ENCODE measurements at regions not wholly inside any gene's neighbourhood (a gene's known extent, or its start where the extent isn't known, plus 50 kb on each side); places are given as distances from the start of the nearest gene placed in this dataset.

DNA sequence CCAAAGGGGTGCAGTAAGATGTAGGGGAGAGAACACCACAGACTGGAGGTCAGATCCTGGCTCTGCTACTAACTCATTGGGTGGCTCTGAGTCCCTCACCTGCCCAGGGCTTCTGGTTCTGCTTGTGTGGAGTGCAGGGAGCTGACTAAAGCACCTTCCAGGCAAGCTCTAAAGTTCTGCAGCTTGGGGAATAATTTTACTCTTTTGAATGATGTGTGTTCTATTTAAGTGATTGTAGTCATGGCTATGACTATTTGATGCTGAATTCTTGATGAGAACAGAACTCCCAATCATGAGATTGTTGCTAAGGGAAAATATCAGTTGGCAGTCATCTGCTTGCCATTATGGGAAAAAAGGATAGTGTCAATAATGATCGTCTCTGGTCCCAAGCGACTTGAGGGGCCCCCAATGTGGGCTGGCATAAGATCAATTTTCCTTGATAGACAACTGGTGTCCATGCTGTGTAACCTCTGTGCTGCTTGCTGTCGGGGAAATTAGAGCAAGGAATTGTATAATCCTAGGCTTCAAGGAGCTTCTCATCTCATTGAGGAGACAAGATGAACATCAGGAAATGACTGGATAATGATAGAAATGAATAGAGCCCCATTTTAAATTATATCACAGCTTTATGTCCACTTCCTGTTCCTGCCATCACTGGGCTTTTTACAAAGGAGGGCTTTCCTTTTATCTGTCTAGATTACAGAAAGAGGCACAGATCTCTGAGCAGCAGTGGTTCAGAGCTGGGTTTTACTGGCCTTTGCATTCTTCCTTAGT, 131.7 kb downstream of the SLC4A3 start:
- Histone ChIP-seq H3K9ac (ENCODE audit: insufficient read depth, low read depth, low read length) (no peak overlapping the region), H3K4me1 (ENCODE audit: insufficient read depth, low read length) (no peaks in the 10 kb centered on the region), H3K4me3 (replicated peaks in 1 of 3; ENCODE audit: insufficient read depth in 1 of 3, low read depth in 2 of 3, low read length in 3 of 3) (no peak overlapping the region), H3K9me3 (ENCODE audit: low read length) (no peaks in the 10 kb centered on the region), H2AFZ (ENCODE audit: low read length) (no peak overlapping the region), H4K20me1 (ENCODE audit: insufficient read depth, low read length) (no peaks in the 10 kb centered on the region), H3K79me2 (ENCODE audit: insufficient read depth, low read length) (no peaks in the 10 kb centered on the region), H3K27me3 (ENCODE audit: control insufficient read depth in 1 of 2, insufficient read depth in 2 of 2, low read length in 2 of 2) (peaks cover 0 to 2% of the 10 kb centered on the region in 2 experiments; a peak in 1 of 5 replicates), H3K4me2 (ENCODE audit: low read depth, low read length) (no peak overlapping the region), H3K36me3 (replicated peaks in 1 of 2; ENCODE audit: control insufficient read depth in 1 of 2, insufficient read depth in 2 of 2, low read length in 2 of 2) (no peaks in the 10 kb centered on the region), H3K27ac (ENCODE audit: extremely low read length, insufficient read depth, low read length) (no peak overlapping the region)
- DNase-seq (ENCODE audit: low spot score) = no peak
- in situ Hi-C loops (cut with HindIII; ENCODE audit: extremely low pct_ligation_motif_present, low pct_unique_long_range_greater_than_20kb) (no loop called here), intact Hi-C loops (cut with micrococcal nuclease; ENCODE audit: unreplicated experiment) (no loop called here)
- no peak for ATAC-seq
- no TSS peak for BruUV-seq (replicated peaks)
- POLR2A ChIA-PET = no interaction called here
- no peak for FAIRE-seq
- CTCF ChIA-PET (ENCODE audit: low intra/inter-chr PET ratio, low total read pairs) = no interaction called here
- WGBS (ENCODE audit: low lambda C conversion rate) = 2% methylated on average over 3 of the region's 3 CpGs
- TF ChIP-seq ZNF20 (CRISPR knock-in tag; IDR thresholded peaks at IDR 0.05) = no peak
- TF ChIP-seq CREB1 (IDR thresholded peaks at IDR 0.05) = no peak
- TF ChIP-seq CREB1 (CRISPR knock-in tag; IDR thresholded peaks at IDR 0.05) = no peak
- TF ChIP-seq, protein P1, sequence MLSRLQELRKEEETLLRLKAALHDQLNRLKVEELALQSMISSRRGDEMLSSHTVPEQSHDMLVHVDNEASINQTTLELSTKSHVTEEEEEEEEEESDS (CRISPR knock-in tag; IDR thresholded peaks at IDR 0.05; ENCODE audit: borderline replicate concordance) = no peak
- TF ChIP-seq, protein P2, sequence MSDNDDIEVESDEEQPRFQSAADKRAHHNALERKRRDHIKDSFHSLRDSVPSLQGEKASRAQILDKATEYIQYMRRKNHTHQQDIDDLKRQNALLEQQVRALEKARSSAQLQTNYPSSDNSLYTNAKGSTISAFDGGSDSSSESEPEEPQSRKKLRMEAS (IDR thresholded peaks at IDR 0.05) = no peak
- no peak for TF ChIP-seq REL (CRISPR knock-in tag; conservative IDR thresholded peaks at IDR 0.05)
- TF ChIP-seq, protein P3, sequence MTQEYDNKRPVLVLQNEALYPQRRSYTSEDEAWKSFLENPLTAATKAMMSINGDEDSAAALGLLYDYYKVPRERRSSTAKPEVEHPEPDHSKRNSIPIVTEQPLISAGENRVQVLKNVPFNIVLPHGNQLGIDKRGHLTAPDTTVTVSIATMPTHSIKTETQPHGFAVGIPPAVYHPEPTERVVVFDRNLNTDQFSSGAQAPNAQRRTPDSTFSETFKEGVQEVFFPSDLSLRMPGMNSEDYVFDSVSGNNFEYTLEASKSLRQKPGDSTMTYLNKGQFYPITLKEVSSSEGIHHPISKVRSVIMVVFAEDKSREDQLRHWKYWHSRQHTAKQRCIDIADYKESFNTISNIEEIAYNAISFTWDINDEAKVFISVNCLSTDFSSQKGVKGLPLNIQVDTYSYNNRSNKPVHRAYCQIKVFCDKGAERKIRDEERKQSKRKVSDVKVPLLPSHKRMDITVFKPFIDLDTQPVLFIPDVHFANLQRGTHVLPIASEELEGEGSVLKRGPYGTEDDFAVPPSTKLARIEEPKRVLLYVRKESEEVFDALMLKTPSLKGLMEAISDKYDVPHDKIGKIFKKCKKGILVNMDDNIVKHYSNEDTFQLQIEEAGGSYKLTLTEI (CRISPR knock-in tag; conservative IDR thresholded peaks at IDR 0.05) = no peak
- TF ChIP-seq, protein P4, sequence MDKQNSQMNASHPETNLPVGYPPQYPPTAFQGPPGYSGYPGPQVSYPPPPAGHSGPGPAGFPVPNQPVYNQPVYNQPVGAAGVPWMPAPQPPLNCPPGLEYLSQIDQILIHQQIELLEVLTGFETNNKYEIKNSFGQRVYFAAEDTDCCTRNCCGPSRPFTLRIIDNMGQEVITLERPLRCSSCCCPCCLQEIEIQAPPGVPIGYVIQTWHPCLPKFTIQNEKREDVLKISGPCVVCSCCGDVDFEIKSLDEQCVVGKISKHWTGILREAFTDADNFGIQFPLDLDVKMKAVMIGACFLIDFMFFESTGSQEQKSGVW (CRISPR knock-in tag; IDR thresholded peaks at IDR 0.05; ENCODE audit: borderline replicate concordance) = no peak
- TF ChIP-seq POLR2G (IDR thresholded peaks at IDR 0.05; ENCODE audit: low read depth, low read length) = no peak
- no peak for TF ChIP-seq ZBED4 (CRISPR knock-in tag; IDR thresholded peaks at IDR 0.05; ENCODE audit: borderline replicate concordance)
- no peak for TF ChIP-seq SRSF4 (IDR thresholded peaks at IDR 0.05; ENCODE audit: low read depth, low read length, poor library complexity, severe bottlenecking)
- TF ChIP-seq NR2F2 (IDR thresholded peaks at IDR 0.05; ENCODE audit: borderline replicate concordance, low read depth) = no peak
- TF ChIP-seq PAF1 (CRISPR knock-in tag; IDR thresholded peaks at IDR 0.05) = no peak
- no peak for TF ChIP-seq MIXL1 (CRISPR knock-in tag; IDR thresholded peaks at IDR 0.05)
- TF ChIP-seq ZNF800 (CRISPR knock-in tag; IDR thresholded peaks at IDR 0.05) = no peak
- TF ChIP-seq ZNF160 (CRISPR knock-in tag; IDR thresholded peaks at IDR 0.05) = no peak
